Fibroblast of villous mesenchyme (primary cell): ENCODE measurements at regions not wholly inside any gene's neighbourhood (a gene's known extent, or its start where the extent isn't known, plus 50 kb on each side); places are given as distances from the start of the nearest gene placed in this dataset.
A peak's percentile ranks its signal among the peaks of the same experiment; 100 is the strongest.

Experiments used
- DNase-seq: peaks from one replicate; pipeline ENCODE4 v3.0.0-alpha.2; 2010; ENCODE audit warnings: low read depth
- H3K4me3 ChIP-seq: 2 replicates; pipeline ENCODE4 v1.5.1; 2011; ENCODE audit warnings: low read depth, mild to moderate bottlenecking, low read length
- CTCF ChIP-seq: IDR thresholded peaks from 2 replicates; pipeline ENCODE4 v1.5.1; 2012; ENCODE audit warnings: low read depth, mild to moderate bottlenecking, low read length; ENCODE audit not compliant: insufficient read depth

- no peak for DNase-seq
- H3K4me3 ChIP-seq, result no peak overlapping the region
- TF ChIP-seq CTCF, result no peak
Observed at GRCh38 chr17:77874303-77875050, 84.0 kb upstream of the TNRC6C start.

- DNase-seq, result peak; percentile 55
- TF ChIP-seq CTCF, result no peak
- H3K4me3 ChIP-seq, result no peak overlapping the region
Observed at GRCh38 chr17:77875051-77875780, 83.3 kb upstream of the TNRC6C start.

- H3K4me3 ChIP-seq, result no peak overlapping the region
- TF ChIP-seq CTCF, result no peak
- DNase-seq, result no peak
Observed at GRCh38 chr17:77875881-77876509, 82.5 kb upstream of the TNRC6C start.

GRCh38 chr17:77877036-77877435 is 81.5 kb upstream of the TNRC6C start:
- H3K4me3 ChIP-seq, result no peak overlapping the region
- no peak for TF ChIP-seq CTCF
- DNase-seq, result no peak

GRCh38 chr17:77877646-77878355 is 80.7 kb upstream of the TNRC6C start:
- TF ChIP-seq CTCF, result no peak
- H3K4me3 ChIP-seq, result no peak overlapping the region
- DNase-seq, result no peak

GRCh38 chr17:77879226-77879895 is 79.1 kb upstream of the TNRC6C start:
- TF ChIP-seq CTCF, result no peak
- no peak overlapping the region for H3K4me3 ChIP-seq
- no peak for DNase-seq
